IMR-90 (cell line): ENCODE measurements at regions not wholly inside any gene's neighbourhood (a gene's known extent, or its start where the extent isn't known, plus 50 kb on each side); places are given as distances from the start of the nearest gene placed in this dataset.

Source experiments
- ATAC-seq: fragments of 200-7000 bp; cut with Tn5 transposase; 2 replicates; pipeline ENCODE4 v1.9.1; 2020; ENCODE audit warnings: low read depth, mild to moderate bottlenecking, moderate library complexity
- BruUV-seq: library from RNA; stranded (reverse); fragments of 400-500 nt; replicated peaks from 2 replicates; lab custom pipeline; 2021; lab: Mats Ljungman, UMichigan
- CTCF ChIA-PET: fragments of 300-600 bp; formaldehyde crosslinking; extraction: SDS; loops from one replicate; lab custom pipeline; 2021; ENCODE audit warnings: antibody characterized with exemption; lab: Yijun Ruan, JAX
- POLR2A ChIA-PET: fragments of 300-600 bp; sonication (Branson Sonifier 250); formaldehyde crosslinking; loops from one replicate; lab custom pipeline; 2022; ENCODE audit warnings: antibody characterized with exemption; ENCODE audit not compliant: unreplicated experiment; lab: Charles Lee
- DNase-seq: peaks from one replicate; pipeline ENCODE4 v3.0.0; 2013
- H2AFZ ChIP-seq: replicated peaks from 2 replicates; pipeline ENCODE3; 2013; ENCODE audit warnings: low read length, mild to moderate bottlenecking; ENCODE audit not compliant: poor library complexity
- H2AK5ac ChIP-seq: 2 replicates; pipeline ENCODE4 v1.6.1; 2013; ENCODE audit warnings: low read depth, low read length, inconsistent platforms
- H2AK9ac ChIP-seq: replicated peaks from 2 replicates; pipeline ENCODE3; 2013; ENCODE audit warnings: mild to moderate bottlenecking, low read depth, low read length, moderate library complexity; ENCODE audit not compliant: poor library complexity
- H2BK120ac ChIP-seq: 2 replicates; pipeline ENCODE4 v1.6.1; 2013; ENCODE audit warnings: low read depth, low read length, inconsistent platforms
- H2BK15ac ChIP-seq: 3 replicates; pipeline ENCODE4 v1.6.1; 2013; ENCODE audit warnings: low read depth, low read length, inconsistent platforms
- H2BK20ac ChIP-seq: 2 replicates; pipeline ENCODE4 v1.6.1; 2013; ENCODE audit warnings: low read depth, mild to moderate bottlenecking, inconsistent platforms, low read length, moderate library complexity
- H2BK5ac ChIP-seq: 2 replicates; pipeline ENCODE4 v1.6.1; 2013; ENCODE audit warnings: mild to moderate bottlenecking, low read depth, low read length, inconsistent platforms; ENCODE audit not compliant: poor library complexity, severe bottlenecking
- H3K14ac ChIP-seq: replicated peaks from 2 replicates; pipeline ENCODE4 v1.6.1; 2013; ENCODE audit warnings: low read depth, low read length, inconsistent platforms
- H3K18ac ChIP-seq: 2 replicates; pipeline ENCODE4 v1.6.1; 2013; ENCODE audit warnings: low read depth, low read length, control low read depth
- H3K23ac ChIP-seq: 2 replicates; pipeline ENCODE4 v1.6.1; 2013; ENCODE audit warnings: low read depth, low read length, inconsistent platforms
- H3K27ac ChIP-seq: 2 replicates; pipeline ENCODE4 v1.5.1; 2013; ENCODE audit warnings: mild to moderate bottlenecking, control low read depth, low read length; ENCODE audit not compliant: insufficient read depth
- H3K27me3 ChIP-seq: 2 replicates; pipeline ENCODE4 v1.6.1; 2013; ENCODE audit warnings: low read length; ENCODE audit not compliant: control insufficient read depth, insufficient read depth
- H3K36me3 ChIP-seq: 2 replicates; pipeline ENCODE4 v1.6.1; 2013; ENCODE audit warnings: low read length, mixed read lengths; ENCODE audit not compliant: control insufficient read depth, insufficient read depth
- H3K4ac ChIP-seq: 2 replicates; pipeline ENCODE4 v1.6.1; 2013; ENCODE audit warnings: low read depth, low read length, inconsistent platforms
- H3K4me1 ChIP-seq: 2 replicates; pipeline ENCODE4 v1.6.1; 2013; ENCODE audit warnings: low read length, mixed read lengths; ENCODE audit not compliant: control insufficient read depth, insufficient read depth
- H3K4me2 ChIP-seq: 2 replicates; pipeline ENCODE4 v1.6.1; 2013; ENCODE audit warnings: low read depth, mild to moderate bottlenecking, control low read depth, low read length, moderate library complexity
- H3K4me3 ChIP-seq: 2 replicates; pipeline ENCODE4 v1.5.1; 2013; ENCODE audit warnings: low read depth, mild to moderate bottlenecking, control low read depth, low read length, moderate library complexity; ENCODE audit not compliant: insufficient read depth
- H3K56ac ChIP-seq: 2 replicates; pipeline ENCODE4 v1.6.1; 2013; ENCODE audit warnings: low read length, inconsistent platforms; ENCODE audit not compliant: insufficient read depth; ENCODE audit errors: extremely low read depth
- H3K79me1 ChIP-seq, 2 experiments: 2 replicates each; pipeline ENCODE4 v1.6.1; 2013; ENCODE audit warnings: low read length in 2 of 2, inconsistent platforms in 1 of 2, low read depth in 1 of 2
- H3K9ac ChIP-seq: 2 replicates; pipeline ENCODE4 v1.6.1; 2013; ENCODE audit warnings: low read depth, low read length, control low read depth
- H3K9me1 ChIP-seq: 2 replicates; pipeline ENCODE4 v1.6.1; 2013; ENCODE audit warnings: low read length, inconsistent platforms; ENCODE audit not compliant: insufficient read depth
- H3K9me3 ChIP-seq: 2 replicates; pipeline ENCODE4 v1.6.1; 2013; ENCODE audit warnings: low read length; ENCODE audit not compliant: control insufficient read depth, insufficient read depth
- H4K20me1 ChIP-seq: 2 replicates; pipeline ENCODE4 v1.6.1; 2013; ENCODE audit warnings: low read length, inconsistent platforms; ENCODE audit not compliant: insufficient read depth
- H4K5ac ChIP-seq: 2 replicates; pipeline ENCODE4 v1.6.1; 2013; ENCODE audit warnings: mild to moderate bottlenecking, low read depth, low read length, control low read depth
- H4K8ac ChIP-seq, 2 experiments: 2 replicates each; pipeline ENCODE4 v1.6.1; 2013; ENCODE audit warnings: low read depth in 2 of 2, low read length in 2 of 2, control low read depth in 1 of 2, inconsistent platforms in 1 of 2
- H4K91ac ChIP-seq: 2 replicates; pipeline ENCODE4 v1.6.1; 2013; ENCODE audit warnings: low read depth, low read length, inconsistent platforms; ENCODE audit not compliant: insufficient read depth
- BHLHE40 ChIP-seq: fragments of 150-350 bp; IDR thresholded peaks from 2 replicates; pipeline ENCODE4 v1.6.1; 2016; ENCODE audit warnings: mild to moderate bottlenecking, low read depth, low read length
- CEBPB ChIP-seq: IDR thresholded peaks from 2 replicates; pipeline ENCODE4 v1.6.1; 2012; ENCODE audit warnings: low read depth, low read length, improper control_type of control experiment
- CHD1 ChIP-seq: IDR thresholded peaks from 2 replicates; pipeline ENCODE4 v1.6.1; 2012; ENCODE audit warnings: low read depth, low read length, improper control_type of control experiment
- FOS ChIP-seq: fragments of 150-350 bp; IDR thresholded peaks from 2 replicates; pipeline ENCODE4 v1.6.1; 2016; ENCODE audit warnings: low read depth, low read length
- MAZ ChIP-seq: IDR thresholded peaks from 2 replicates; pipeline ENCODE4 v1.6.1; 2012; ENCODE audit warnings: low read depth, mild to moderate bottlenecking, low read length, improper control_type of control experiment, moderate library complexity, borderline replicate concordance
- MXI1 ChIP-seq: IDR thresholded peaks from 2 replicates; pipeline ENCODE4 v1.6.1; 2012; ENCODE audit warnings: low read depth, mild to moderate bottlenecking, low read length, moderate library complexity, borderline replicate concordance
- RAD21 ChIP-seq: IDR thresholded peaks from 2 replicates; pipeline ENCODE4 v1.6.1; 2012; ENCODE audit warnings: low read length, improper control_type of control experiment
- RCOR1 ChIP-seq: IDR thresholded peaks from 2 replicates; pipeline ENCODE4 v1.6.1; 2012; ENCODE audit warnings: mild to moderate bottlenecking, low read length, improper control_type of control experiment; ENCODE audit not compliant: insufficient replicate concordance
- SMC3 ChIP-seq: fragments of 150-350 bp; IDR thresholded peaks from 2 replicates; pipeline ENCODE4 v1.6.1; 2016; ENCODE audit warnings: low read depth, mild to moderate bottlenecking, antibody characterized with exemption, low read length, moderate library complexity
- WGBS, 2 experiments: methylation state at CpG; one replicate each; pipeline versions ENCODE4 v1.1.5 to v1.1.7; 2013; ENCODE audit warnings: missing lambda C conversion rate in 2 of 2; ENCODE audit not compliant: insufficient read length in 1 of 2; ENCODE audit errors: extremely low coverage in 2 of 2; 5-methylcytosine and 5-hydroxymethylcytosine counted together
- dilution Hi-C: fragments of 300-500 bp; cut with HindIII; formaldehyde crosslinking; loops from one replicate; pipeline ENCODE4 v1.14.3; 2018; ENCODE audit warnings: low sequenced_read_pairs; ENCODE audit not compliant: unreplicated experiment
- in situ Hi-C: fragments of 300-500 bp; cut with MboI; formaldehyde crosslinking; loops from 3 replicates; pipeline ENCODE4 v1.14.3; 2019; ENCODE audit warnings: low sequenced_read_pairs, inconsistent platforms, mixed read lengths
- intact Hi-C: fragments of 100-400 bp; cut with micrococcal nuclease; formaldehyde crosslinking; loops from 2 replicates; pipeline ENCODE4 v1.10.0; 2022
- TF ChIP-seq, protein P1 (sequence below): conservative IDR thresholded peaks from 2 replicates; pipeline ENCODE4 v1.5.1; 2012; ENCODE audit warnings: mild to moderate bottlenecking, low read depth, low read length, improper control_type of control experiment

DNA sequence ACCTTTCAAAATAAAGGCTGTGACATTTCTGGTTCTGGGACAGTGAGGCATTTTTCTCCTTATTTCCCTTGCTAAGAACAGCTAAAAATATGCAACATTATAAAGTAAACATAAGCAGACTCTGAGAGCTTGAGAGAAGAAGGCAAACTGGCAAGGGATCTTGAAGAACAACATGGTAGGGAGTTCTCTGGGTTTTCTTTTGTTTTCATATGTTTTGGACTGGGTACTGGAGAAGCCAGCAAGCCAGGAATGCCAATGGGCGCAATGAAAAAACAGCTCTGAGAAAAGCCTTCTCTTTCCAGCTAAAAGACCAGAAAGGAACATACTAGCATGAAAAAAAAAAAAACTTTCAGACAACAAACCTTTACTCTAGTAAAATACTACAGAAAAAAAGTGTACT, 351.4 kb upstream of the HS6ST1 start:
- Histone ChIP-seq H4K5ac (no peak overlapping the region), H2BK15ac (no peak overlapping the region), H3K4me3 (no peak overlapping the region), H3K27ac (no peak overlapping the region), H4K91ac (no peak overlapping the region), H3K27me3 (peaks cover 14% of the 10 kb centered on the region; the same call in 1 of the 2 replicates), H3K9ac (no peak overlapping the region), H3K79me1 (no peaks in the 10 kb centered on the region), H2AK9ac (no peak overlapping the region), H3K9me3 (no peaks in the 10 kb centered on the region), H3K23ac (no peak overlapping the region), H3K36me3 (no peaks in the 10 kb centered on the region), H3K4me2 (no peak overlapping the region), H2AK5ac (no peak overlapping the region), H4K20me1 (no peaks in the 10 kb centered on the region), H3K18ac (no peak overlapping the region), H4K8ac (no peak overlapping the region), H2BK120ac (no peak overlapping the region), H2AFZ (no peak overlapping the region), H3K14ac (no peak overlapping the region), H3K56ac (no peak overlapping the region), H2BK5ac (no peak overlapping the region), H3K9me1 (no peaks in the 10 kb centered on the region), H3K4me1 (no peaks in the 10 kb centered on the region), H2BK20ac (no peak overlapping the region), H3K4ac (no peak overlapping the region)
- ATAC-seq (no peak), DNase-seq (no peak)
- intact Hi-C loops (no loop called here), dilution Hi-C loops (no loop called here), in situ Hi-C loops (no loop called here)
- ChIA-PET CTCF (interaction anchor here (0.6 kb wide), 1 partner anchor 333 kb away, joined by 4 read pairs; no protein-coding TSS in a partner anchor), POLR2A (no interaction called here)
- TF ChIP-seq CEBPB (no peak), RAD21 (no peak), FOS (no peak), MXI1 (no peak), BHLHE40 (no peak), CHD1 (no peak), SMC3 (no peak), MAZ (no peak), RCOR1 (no peak)
- TF ChIP-seq, protein P1, sequence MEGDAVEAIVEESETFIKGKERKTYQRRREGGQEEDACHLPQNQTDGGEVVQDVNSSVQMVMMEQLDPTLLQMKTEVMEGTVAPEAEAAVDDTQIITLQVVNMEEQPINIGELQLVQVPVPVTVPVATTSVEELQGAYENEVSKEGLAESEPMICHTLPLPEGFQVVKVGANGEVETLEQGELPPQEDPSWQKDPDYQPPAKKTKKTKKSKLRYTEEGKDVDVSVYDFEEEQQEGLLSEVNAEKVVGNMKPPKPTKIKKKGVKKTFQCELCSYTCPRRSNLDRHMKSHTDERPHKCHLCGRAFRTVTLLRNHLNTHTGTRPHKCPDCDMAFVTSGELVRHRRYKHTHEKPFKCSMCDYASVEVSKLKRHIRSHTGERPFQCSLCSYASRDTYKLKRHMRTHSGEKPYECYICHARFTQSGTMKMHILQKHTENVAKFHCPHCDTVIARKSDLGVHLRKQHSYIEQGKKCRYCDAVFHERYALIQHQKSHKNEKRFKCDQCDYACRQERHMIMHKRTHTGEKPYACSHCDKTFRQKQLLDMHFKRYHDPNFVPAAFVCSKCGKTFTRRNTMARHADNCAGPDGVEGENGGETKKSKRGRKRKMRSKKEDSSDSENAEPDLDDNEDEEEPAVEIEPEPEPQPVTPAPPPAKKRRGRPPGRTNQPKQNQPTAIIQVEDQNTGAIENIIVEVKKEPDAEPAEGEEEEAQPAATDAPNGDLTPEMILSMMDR: no peak
- no CpG with 5 or more reads among the region's 1 CpG for WGBS, 2 experiments
- BruUV-seq: no TSS peak
